KMS-11 (cell line): ENCODE measurements at regions not wholly inside any gene's neighbourhood (a gene's known extent, or its start where the extent isn't known, plus 50 kb on each side); places are given as distances from the start of the nearest gene placed in this dataset.

Experiments
- H2AFZ ChIP-seq: fragments of 200-600 bp; sonication (generic); 2 replicates; pipeline ENCODE4 v1.6.1; 2016; ENCODE audit warnings: antibody characterized with exemption, mixed run types, low read depth
- H3K27ac ChIP-seq: fragments of 200-600 bp; sonication (generic); 2 replicates; pipeline ENCODE4 v1.6.1; 2016; ENCODE audit warnings: mild to moderate bottlenecking, mixed run types
- H3K27me3 ChIP-seq: fragments of 200-600 bp; sonication (generic); 2 replicates; pipeline ENCODE4 v1.6.1; 2017; ENCODE audit warnings: mild to moderate bottlenecking, low read depth, mixed run types, moderate library complexity; ENCODE audit not compliant: insufficient read depth
- H3K36me3 ChIP-seq: fragments of 200-600 bp; sonication (generic); 2 replicates; pipeline ENCODE4 v1.6.1; 2017; ENCODE audit warnings: mild to moderate bottlenecking, mixed run types; ENCODE audit not compliant: insufficient read depth
- H3K4me1 ChIP-seq: fragments of 200-600 bp; sonication (generic); 2 replicates; pipeline ENCODE4 v1.6.1; 2016; ENCODE audit warnings: mild to moderate bottlenecking, low read depth, mixed run types; ENCODE audit not compliant: poor library complexity, severe bottlenecking
- H3K4me2 ChIP-seq: fragments of 200-600 bp; sonication (generic); 2 replicates; pipeline ENCODE4 v1.7.0; 2016; ENCODE audit warnings: mild to moderate bottlenecking, mixed run types
- H3K4me3 ChIP-seq: fragments of 200-600 bp; sonication (generic); IDR thresholded peaks from 2 replicates; pipeline ENCODE4 v1.6.1; 2017; ENCODE audit warnings: low read depth, low read length, mixed read lengths; ENCODE audit not compliant: insufficient read depth
- H3K79me2 ChIP-seq: fragments of 200-600 bp; sonication (generic); 2 replicates; pipeline ENCODE4 v1.6.1; 2016; ENCODE audit warnings: low read depth, mixed run types; ENCODE audit not compliant: insufficient read depth
- H3K9ac ChIP-seq: fragments of 200-600 bp; sonication (generic); 2 replicates; pipeline ENCODE4 v1.6.1; 2016; ENCODE audit warnings: mild to moderate bottlenecking, mixed run types
- H4K20me1 ChIP-seq: fragments of 200-600 bp; sonication (generic); 2 replicates; pipeline ENCODE4 v1.6.1; 2016; ENCODE audit warnings: mild to moderate bottlenecking, mixed run types; ENCODE audit not compliant: insufficient read depth
- CTCF ChIP-seq: fragments of 200-600 bp; sonication (generic); conservative IDR thresholded peaks from 2 replicates; pipeline ENCODE4 v1.6.1; 2017; ENCODE audit warnings: low read depth, mild to moderate bottlenecking, antibody characterized with exemption, low read length, moderate library complexity, mixed read lengths

GRCh38 chr21:35203093-35203977 is 154.2 kb upstream of the RUNX1 start:
- no peak for TF ChIP-seq CTCF
- Histone ChIP-seq H3K27me3 (no peaks in the 10 kb centered on the region), H2AFZ (no peak overlapping the region), H3K4me1 (no peaks in the 10 kb centered on the region), H3K4me3 (no peak overlapping the region), H3K36me3 (no peaks in the 10 kb centered on the region), H3K9ac (no peak overlapping the region), H3K79me2 (no peaks in the 10 kb centered on the region), H3K4me2 (no peak overlapping the region), H4K20me1 (no peaks in the 10 kb centered on the region), H3K27ac (no peak overlapping the region)

GRCh38 chr21:35202431-35202830 is 153.3 kb upstream of the RUNX1 start:
- no peak overlapping the region for H3K4me3 ChIP-seq
- no peaks in the 10 kb centered on the region for H3K36me3 ChIP-seq
- no peaks in the 10 kb centered on the region for H4K20me1 ChIP-seq
- no peak overlapping the region for H3K4me2 ChIP-seq
- H3K27ac ChIP-seq = no peak overlapping the region
- TF ChIP-seq CTCF = no peak
- H3K9ac ChIP-seq = no peak overlapping the region
- no peaks in the 10 kb centered on the region for H3K4me1 ChIP-seq
- no peak overlapping the region for H2AFZ ChIP-seq
- no peaks in the 10 kb centered on the region for H3K27me3 ChIP-seq
- H3K79me2 ChIP-seq = no peaks in the 10 kb centered on the region

- H3K4me2 ChIP-seq = no peak overlapping the region
- H3K27me3 ChIP-seq = no peaks in the 10 kb centered on the region
- no peak overlapping the region for H3K27ac ChIP-seq
- no peak overlapping the region for H3K9ac ChIP-seq
- no peaks in the 10 kb centered on the region for H3K79me2 ChIP-seq
- no peaks in the 10 kb centered on the region for H3K4me1 ChIP-seq
- H4K20me1 ChIP-seq = no peaks in the 10 kb centered on the region
- no peak overlapping the region for H2AFZ ChIP-seq
- no peaks in the 10 kb centered on the region for H3K36me3 ChIP-seq
- no peak for TF ChIP-seq CTCF
- no peak overlapping the region for H3K4me3 ChIP-seq
Observed at GRCh38 chr21:35201799-35202198, 152.7 kb upstream of the RUNX1 start.

GRCh38 chr21:35201288-35201687 is 152.2 kb upstream of the RUNX1 start:
- Histone ChIP-seq H4K20me1 (no peaks in the 10 kb centered on the region), H2AFZ (no peak overlapping the region), H3K79me2 (no peaks in the 10 kb centered on the region), H3K4me3 (no peak overlapping the region), H3K4me2 (no peak overlapping the region), H3K27me3 (no peaks in the 10 kb centered on the region), H3K9ac (no peak overlapping the region), H3K4me1 (no peaks in the 10 kb centered on the region), H3K36me3 (no peaks in the 10 kb centered on the region), H3K27ac (no peak overlapping the region)
- no peak for TF ChIP-seq CTCF
